ENCODE measurements at regions not wholly inside any gene's neighbourhood (a gene's known extent, or its start where the extent isn't known, plus 50 kb on each side); places are given as distances from the start of the nearest gene placed in this dataset.

DNA sequence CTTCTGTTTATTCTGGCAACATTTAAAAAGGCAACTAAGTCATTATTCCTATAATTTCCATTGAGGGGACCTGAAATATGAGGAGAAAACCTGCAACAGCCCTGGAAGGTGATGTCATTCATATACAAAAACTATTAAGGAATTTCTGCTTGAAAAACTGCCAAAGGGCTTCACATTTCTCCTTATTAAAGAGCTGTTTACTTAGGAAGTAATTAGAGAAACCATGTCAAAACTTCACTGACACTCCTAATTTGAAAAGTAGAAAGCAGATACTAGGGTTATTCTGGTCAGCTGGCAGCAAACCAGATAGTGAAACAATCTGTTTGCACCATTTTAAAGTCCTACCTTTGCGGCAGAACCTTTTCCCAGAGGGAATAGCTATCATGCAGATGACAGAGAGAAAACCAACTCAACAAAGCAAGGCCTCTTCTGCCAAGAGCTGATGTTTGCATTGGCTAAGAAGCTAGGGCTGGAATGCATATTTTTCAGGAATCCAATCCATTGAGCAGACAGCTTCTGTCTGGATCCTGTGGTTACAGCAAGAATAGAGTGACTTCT lies 592.2 kb upstream of the SYT4 start:
- DNase-seq (ENCODE audit: low read depth in 2 of 3, low spot score in 2 of 3) = no peak

- no peak for DNase-seq (ENCODE audit: low read depth in 2 of 3, low spot score in 2 of 3)
Measured at GRCh38 chr18:43870626-43871025, 593.3 kb upstream of the SYT4 start.

- DNase-seq (ENCODE audit: low read depth in 2 of 3, low spot score in 2 of 3) = no peak
Measured at GRCh38 chr18:43875511-43875910, 598.2 kb upstream of the SYT4 start.

DNA sequence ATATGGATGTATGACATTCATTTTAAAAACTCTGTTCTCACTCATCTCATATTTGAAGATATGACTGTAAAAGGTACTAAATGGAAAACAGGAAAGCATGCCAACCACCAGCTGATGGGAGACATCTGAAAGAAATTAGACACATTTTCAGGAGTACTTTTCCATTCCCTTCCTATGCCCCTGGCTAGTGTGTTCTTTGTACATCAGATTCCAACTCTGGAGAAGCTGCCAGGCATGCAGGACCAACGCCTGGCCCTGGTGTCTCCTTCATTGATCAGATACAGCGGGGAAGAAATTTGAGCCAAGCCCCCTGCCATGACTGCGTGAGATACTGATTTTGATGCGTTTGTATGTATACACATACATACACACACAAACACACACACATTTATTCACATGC lies 599.0 kb upstream of the SYT4 start:
- DNase-seq (ENCODE audit: low read depth in 2 of 3, low spot score in 2 of 3) = no peak

DNA sequence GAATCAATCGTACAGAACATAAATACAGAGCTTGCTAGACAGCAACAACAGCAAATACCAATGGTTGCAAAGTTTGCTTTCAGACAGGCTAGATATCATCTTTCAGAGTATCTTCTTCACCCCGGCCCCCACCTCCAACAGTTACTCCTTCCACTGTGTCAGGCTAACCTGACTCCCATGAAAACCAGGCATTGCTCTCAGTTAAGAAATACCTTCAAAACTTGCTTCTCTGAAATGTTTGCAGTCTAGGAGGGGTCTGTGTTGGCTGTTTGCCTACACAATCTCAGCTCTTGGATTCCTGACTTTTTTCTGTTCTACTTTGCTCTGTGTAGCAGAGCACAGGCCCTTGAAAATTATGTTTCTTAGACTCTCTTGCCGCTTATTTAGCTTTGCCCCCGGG lies 599.5 kb upstream of the SYT4 start:
- DNase-seq (ENCODE audit: low read depth in 2 of 3, low spot score in 2 of 3) = no peak

DNA sequence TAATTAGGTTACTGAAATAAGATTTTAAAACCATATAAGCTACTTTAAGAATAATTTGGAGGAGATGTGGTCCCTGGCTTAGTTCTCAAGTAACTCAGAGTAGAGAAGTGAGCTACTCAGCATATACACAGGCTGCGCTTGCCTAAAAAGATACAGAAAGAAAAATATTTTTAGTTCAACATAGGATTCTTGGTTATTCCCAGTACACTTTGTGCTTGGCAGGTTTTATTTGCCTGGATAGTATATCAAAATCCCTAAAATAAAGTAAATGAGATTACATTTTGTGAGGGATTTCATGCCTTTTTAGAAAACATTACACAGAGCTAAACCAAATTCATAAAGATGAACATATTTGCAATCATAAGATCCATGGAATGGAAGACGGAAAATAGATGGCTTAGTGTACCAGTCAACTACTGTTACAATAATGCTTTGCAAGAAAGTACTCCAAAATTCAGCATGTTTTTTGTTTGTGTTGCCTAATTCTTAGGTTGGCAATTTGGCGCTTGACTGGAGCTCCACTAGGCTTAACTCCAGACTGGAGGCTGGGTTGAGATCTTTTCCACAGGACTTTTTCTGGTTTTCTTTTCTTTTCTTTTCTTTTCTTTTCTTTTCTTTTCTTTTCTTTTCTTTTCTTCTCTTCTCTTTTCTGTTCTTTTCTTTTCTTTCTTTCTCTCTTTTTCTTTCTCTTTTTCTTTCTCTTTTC lies 600.5 kb upstream of the SYT4 start:
- no peak for DNase-seq (ENCODE audit: low read depth in 2 of 3, low spot score in 2 of 3)

DNA sequence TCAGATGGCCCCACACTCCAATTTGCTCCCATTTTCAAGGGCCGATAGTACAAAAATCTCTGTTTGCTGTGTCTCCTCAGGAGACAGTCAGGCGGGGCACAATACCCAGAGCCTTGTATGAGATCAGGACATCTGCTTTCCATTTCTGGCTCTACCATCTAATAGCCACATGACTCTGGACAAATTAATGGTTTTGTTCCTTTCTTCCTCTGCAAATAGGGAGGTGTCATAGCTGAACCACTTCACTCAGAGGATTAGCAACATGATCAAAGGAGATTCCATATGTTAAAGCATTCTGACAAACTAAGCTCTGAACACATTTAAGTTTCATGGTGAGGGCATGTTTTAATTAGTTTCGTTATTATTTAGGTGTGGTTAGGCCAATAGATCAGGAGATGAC lies 602.1 kb upstream of the SYT4 start:
- DNase-seq (ENCODE audit: low read depth in 2 of 3, low spot score in 2 of 3) = no peak

- DNase-seq (ENCODE audit: low read depth in 2 of 3, low spot score in 2 of 3) = no peak
Measured at GRCh38 chr18:43882358-43883055, 605.2 kb upstream of the SYT4 start.

GRCh38 chr18:43883886-43884285 lies 606.6 kb upstream of the SYT4 start:
- DNase-seq (ENCODE audit: low read depth in 2 of 3, low spot score in 2 of 3) = no peak

DNA sequence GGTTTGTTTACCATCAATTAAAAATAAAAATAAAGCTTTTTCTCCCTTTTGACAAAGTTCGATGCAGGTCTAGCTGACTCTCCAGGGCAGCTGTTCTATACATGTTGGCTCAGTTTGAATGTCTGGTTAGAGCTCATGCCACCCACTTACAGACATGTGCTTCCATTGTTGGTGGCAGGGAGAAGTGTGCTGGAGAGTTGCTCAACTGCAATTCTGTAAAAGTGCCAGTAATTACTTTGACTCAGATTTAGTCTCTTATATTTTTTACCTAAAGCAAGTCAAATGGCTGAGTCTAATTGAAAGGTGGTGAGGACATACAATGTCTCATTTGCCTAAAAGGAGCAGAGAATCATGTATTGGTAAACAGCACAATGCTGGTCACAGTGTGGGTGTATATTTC lies 609.1 kb upstream of the SYT4 start:
- DNase-seq (ENCODE audit: low read depth in 2 of 3, low spot score in 2 of 3) = no peak

DNA sequence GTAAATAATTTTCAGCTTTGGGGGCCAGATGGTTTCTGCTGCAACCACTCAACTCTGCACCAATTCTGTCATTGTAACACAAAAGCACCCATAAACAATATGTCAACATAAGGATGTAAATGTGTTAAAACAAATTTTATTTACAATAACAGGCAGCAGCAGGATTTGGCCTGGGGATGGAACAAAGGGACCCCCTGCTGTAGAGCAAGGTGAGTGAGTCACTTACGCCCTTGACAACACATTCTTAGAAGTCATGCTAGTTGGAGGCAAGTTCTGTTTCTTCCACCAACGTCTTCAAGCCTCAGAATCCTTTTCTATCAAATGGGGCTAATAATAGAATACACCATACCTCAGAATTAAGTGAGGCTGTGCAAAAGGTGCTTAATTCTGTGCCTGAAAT lies 610.2 kb upstream of the SYT4 start:
- no peak for DNase-seq (ENCODE audit: low read depth in 2 of 3, low spot score in 2 of 3)

- no peak for DNase-seq (ENCODE audit: low read depth in 2 of 3, low spot score in 2 of 3)
Measured at GRCh38 chr18:43888598-43888997, 611.3 kb upstream of the SYT4 start.

DNA sequence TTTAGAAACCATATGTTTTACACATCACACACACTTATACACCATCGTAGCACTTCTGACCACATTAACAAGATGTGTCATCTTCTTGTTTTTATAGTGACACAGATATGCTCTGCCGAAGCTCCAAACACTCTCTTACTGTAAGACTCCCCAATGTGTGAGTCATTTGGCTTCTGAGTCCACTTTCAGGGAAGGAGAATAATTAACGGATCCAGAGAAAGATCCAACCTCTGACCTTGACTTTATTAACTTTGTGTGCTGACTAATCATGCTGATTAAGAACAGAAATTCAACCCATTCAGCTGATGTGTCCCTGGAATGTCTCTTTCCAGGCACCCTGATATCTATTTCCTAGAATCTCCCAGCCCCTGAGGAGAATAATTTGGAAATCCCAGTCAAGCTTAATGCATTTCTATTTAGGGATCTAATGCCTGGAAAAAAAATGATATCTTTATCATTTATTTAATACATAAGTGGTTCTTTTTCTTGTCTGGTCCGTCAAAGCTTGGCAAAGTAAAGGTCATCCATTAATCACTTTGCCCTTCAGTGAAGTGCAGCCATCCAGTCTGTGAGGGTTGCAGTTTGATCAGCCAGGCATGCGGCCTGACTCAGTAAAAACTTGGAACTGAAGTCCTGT lies 615.8 kb upstream of the SYT4 start:
- no peak for DNase-seq (ENCODE audit: low read depth in 2 of 3, low spot score in 2 of 3)

- no peak for DNase-seq (ENCODE audit: low read depth in 2 of 3, low spot score in 2 of 3)
Measured at GRCh38 chr18:43904209-43904837, 627.0 kb upstream of the SYT4 start.

DNA sequence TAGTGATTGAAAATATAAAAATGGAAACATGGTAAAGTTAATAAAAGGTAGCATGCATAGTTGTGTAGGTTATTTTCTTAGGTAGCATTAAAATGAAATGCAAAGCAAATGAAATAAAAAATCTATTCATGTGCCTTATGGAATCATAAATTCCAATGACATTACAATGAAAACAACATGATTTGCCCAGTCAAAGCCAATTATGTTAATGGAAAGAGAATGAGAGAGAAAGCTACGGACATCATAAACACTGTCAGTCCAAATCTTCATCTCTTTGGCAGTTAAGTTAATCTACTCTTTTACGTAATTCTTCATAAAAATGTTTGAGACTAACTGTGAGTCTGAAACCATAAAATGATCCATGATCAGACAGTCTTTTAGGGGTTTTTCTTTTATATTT lies 636.7 kb upstream of the SYT4 start:
- no peak for DNase-seq (ENCODE audit: low read depth in 2 of 3, low spot score in 2 of 3)

GRCh38 chr18:43916984-43917383 lies 639.7 kb upstream of the SYT4 start:
- DNase-seq (ENCODE audit: low read depth in 2 of 3, low spot score in 2 of 3) = no peak

DNA sequence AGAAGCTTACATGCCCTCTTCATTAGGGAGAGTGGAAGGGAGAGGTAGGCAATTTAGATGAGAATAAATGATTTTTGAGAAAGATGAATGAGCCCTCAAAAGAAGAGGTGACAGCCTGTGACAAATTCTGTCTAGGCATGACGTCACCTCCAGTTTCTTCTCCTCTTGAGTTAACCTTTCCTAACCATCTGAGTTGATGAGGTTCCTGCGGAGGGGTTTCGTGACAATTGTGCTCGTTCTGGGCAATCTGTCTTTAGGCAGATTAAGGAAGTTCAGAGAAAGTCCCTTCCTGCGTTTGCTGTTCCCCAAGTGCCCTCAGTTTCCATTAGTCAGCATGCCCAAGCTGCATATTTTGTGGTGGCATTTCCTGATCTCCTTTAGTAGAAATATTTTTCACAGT lies 640.2 kb upstream of the SYT4 start:
- DNase-seq (ENCODE audit: low read depth in 2 of 3, low spot score in 2 of 3) = no peak

- no peak for DNase-seq (ENCODE audit: low read depth in 2 of 3, low spot score in 2 of 3)
Measured at GRCh38 chr18:43919551-43919950, 642.3 kb upstream of the SYT4 start.

GRCh38 chr18:43931439-43931838 lies 654.1 kb upstream of the SYT4 start:
- no peak for DNase-seq (ENCODE audit: low read depth in 2 of 3, low spot score in 2 of 3)

GRCh38 chr18:43932140-43932539 lies 654.9 kb upstream of the SYT4 start:
- no peak for DNase-seq (ENCODE audit: low read depth in 2 of 3, low spot score in 2 of 3)

- DNase-seq (ENCODE audit: low read depth in 2 of 3, low spot score in 2 of 3) = no peak
Measured at GRCh38 chr18:43933177-43933576, 655.9 kb upstream of the SYT4 start.

All from hematopoietic multipotent progenitor cell (in vitro differentiated cells).